ENCODE measurements at regions not wholly inside any gene's neighbourhood (a gene's known extent, or its start where the extent isn't known, plus 50 kb on each side); places are given as distances from the start of the nearest gene placed in this dataset.

- TF ChIP-seq CTCF (IDR thresholded peaks at IDR 0.05 in 8 of 11, conservative IDR thresholded peaks at IDR 0.05 in 3 of 11) (no peak), POLR2A (IDR thresholded peaks at IDR 0.05) (no peak)
Measured at GRCh38 chr1:30183895-30184294, 539.5 kb downstream of the MATN1 start.

Measured in spleen (tissue), 7 donors.